Pancreas (tissue), 10 donors: ENCODE measurements at regions not wholly inside any gene's neighbourhood (a gene's known extent, or its start where the extent isn't known, plus 50 kb on each side); places are given as distances from the start of the nearest gene placed in this dataset.

ENCODE experiments used
- ATAC-seq, 4 donors: fragments of 200-7000 bp; cut with Tn5 transposase; one replicate each; pipeline versions ENCODE4 v1.8.0 to v1.9.1; 2020; ENCODE audit warnings: mild to moderate bottlenecking in 4 of 4, moderate library complexity in 4 of 4
- DNase-seq, 6 donors: peaks; one replicate each; pipeline ENCODE4 v3.0.0-alpha.2; 2020
- FAIRE-seq: peaks from 2 replicates; lab custom pipeline; 2012; peaks lifted over from hg19 to GRCh38; lab: Jason Lieb, UNC
- H3K27ac ChIP-seq, 4 donors: fragments of 200-600 bp; sonication (generic); 1 replicate in 3 of 4; 2 replicates in 1 of 4; pipeline versions ENCODE4 v1.5.0 to v1.8.0; 2020
- H3K27me3 ChIP-seq, 4 donors: fragments of 200-600 bp; one replicate each; pipeline ENCODE4 v1.8.0; 2021
- H3K36me3 ChIP-seq, 3 donors: fragments of 200-600 bp; sonication (generic) in 1 of 3; one replicate each; pipeline versions ENCODE4 v1.5.0 to v1.8.0; 2020 to 2021
- H3K4me1 ChIP-seq, 3 donors: fragments of 200-600 bp; one replicate each; pipeline ENCODE4 v1.8.0; 2021
- H3K4me3 ChIP-seq, 4 donors: fragments of 200-600 bp; sonication (generic) in 2 of 4; one replicate each; pipeline versions ENCODE4 v1.5.0 to v1.8.0; 2020 to 2021
- H3K9me3 ChIP-seq, 4 donors: fragments of 200-600 bp; one replicate each; pipeline ENCODE4 v1.8.0; 2021
- WGBS, 2 donors: extraction: QIAGEN DNeasy Blood & Tissue Kit; methylation state at CpG; one replicate each; pipeline ENCODE4 v1.1.7; 2013; 5-methylcytosine and 5-hydroxymethylcytosine counted together
- intact Hi-C, 3 donors: fragments of 100-400 bp; cut with DNase I; formaldehyde crosslinking; loops; one replicate each; pipeline versions ENCODE4 v1.11.1 to v1.14.2; 2022
- TF ChIP-seq, protein P1 (sequence below), 4 donors: fragments of 200-600 bp; sonication (generic) in 3 of 4; IDR thresholded peaks; one replicate each; pipeline versions ENCODE4 v1.5.0 to v1.8.0; 2021; ENCODE audit warnings: antibody characterized with exemption in 4 of 4
- donor health status: healthy with polysubstance abuse.
- donor health status: DM: no; HTN: no; CAD: no; lungs with moderate emphysema.
- donor health status: DM: no; HTN: no; CAD: no.
- donor health status: control.
- donor health status: control.
- donor health status: Bipolar disorder and iron deficiency.
- donor health status: DM: yes; HTN: yes; CAD: no.
- donor health status: DM: no; HTN: no; CAD: no.
- donor health status: DM: no; HTN: no; CAD: no.
- donor health status: DM: yes; HTN: yes; CAD: no.

DNA sequence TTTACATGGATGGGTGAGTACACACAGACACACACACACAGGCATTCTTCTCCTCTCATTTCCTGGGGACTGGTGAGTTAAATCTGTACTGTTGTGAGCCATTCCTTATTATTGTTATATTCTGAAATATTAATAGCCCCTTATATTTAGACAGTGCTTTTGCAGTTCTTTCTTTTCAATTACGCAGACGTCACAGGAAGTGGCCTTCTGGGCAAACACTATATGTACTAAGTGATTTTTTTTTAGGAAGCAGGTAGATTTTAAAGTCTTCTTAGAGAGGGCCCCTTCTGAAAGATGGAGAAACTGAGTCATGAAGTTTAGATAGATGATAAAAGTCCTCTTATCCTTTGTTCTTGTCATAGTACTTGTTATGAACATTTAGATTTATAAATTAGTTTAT, 1213.6 kb downstream of the VRK1 start:
- H3K27ac ChIP-seq, result no peak overlapping the region
- no peaks in the 10 kb centered on the region for H3K4me1 ChIP-seq
- TF ChIP-seq, protein P1, sequence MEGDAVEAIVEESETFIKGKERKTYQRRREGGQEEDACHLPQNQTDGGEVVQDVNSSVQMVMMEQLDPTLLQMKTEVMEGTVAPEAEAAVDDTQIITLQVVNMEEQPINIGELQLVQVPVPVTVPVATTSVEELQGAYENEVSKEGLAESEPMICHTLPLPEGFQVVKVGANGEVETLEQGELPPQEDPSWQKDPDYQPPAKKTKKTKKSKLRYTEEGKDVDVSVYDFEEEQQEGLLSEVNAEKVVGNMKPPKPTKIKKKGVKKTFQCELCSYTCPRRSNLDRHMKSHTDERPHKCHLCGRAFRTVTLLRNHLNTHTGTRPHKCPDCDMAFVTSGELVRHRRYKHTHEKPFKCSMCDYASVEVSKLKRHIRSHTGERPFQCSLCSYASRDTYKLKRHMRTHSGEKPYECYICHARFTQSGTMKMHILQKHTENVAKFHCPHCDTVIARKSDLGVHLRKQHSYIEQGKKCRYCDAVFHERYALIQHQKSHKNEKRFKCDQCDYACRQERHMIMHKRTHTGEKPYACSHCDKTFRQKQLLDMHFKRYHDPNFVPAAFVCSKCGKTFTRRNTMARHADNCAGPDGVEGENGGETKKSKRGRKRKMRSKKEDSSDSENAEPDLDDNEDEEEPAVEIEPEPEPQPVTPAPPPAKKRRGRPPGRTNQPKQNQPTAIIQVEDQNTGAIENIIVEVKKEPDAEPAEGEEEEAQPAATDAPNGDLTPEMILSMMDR (IDR thresholded peaks at IDR 0.05), result no peak
- H3K9me3 ChIP-seq, result no peaks in the 10 kb centered on the region
- FAIRE-seq (no peak), DNase-seq (no peak), ATAC-seq (no peak)
- no peaks in the 10 kb centered on the region for H3K36me3 ChIP-seq
- H3K4me3 ChIP-seq, result no peak overlapping the region
- no peaks in the 10 kb centered on the region for H3K27me3 ChIP-seq
- intact Hi-C loops, result no loop called here
- WGBS, 2 donors, result 60 to 66% methylated on average over 2 of the region's 2 CpGs

DNA sequence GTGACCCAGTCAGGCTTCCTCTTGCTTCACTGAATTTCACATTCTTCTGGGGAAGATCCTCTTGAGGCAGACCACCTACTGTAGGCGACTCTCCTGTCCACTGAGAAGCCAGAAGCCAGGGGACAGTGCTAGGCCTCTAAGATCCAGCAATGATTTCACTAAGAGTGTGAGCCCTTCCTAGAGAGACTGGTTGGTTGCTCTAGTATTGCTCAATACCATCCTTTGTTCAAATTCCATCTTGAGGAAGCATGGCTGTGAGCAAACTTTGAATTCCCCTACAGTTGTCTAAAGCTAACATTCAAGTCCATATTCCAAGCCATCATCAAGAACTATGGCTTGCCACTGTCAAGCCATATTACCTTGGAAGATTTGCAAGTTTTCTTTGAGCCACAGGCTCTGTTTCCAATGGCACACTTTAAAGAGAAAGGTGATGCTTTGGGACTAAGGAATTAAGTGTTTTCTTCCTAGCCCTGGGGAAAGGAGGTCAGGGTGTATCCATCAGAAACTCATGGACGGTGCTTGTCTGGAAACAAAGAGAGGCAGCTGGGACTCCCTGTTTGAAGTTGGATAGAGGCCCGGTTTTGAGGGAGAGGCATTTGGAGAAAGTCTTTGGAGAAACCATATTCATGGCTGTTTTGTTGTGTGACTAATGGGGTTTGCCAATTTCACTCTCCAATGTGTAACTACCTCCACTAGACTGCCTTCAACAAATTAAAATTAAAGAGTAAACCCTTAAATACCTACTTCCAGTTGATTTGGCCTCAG, 1217.9 kb downstream of the VRK1 start:
- Histone ChIP-seq H3K27ac (no peak overlapping the region), H3K27me3 (no peaks in the 10 kb centered on the region), H3K4me3 (no peak overlapping the region), H3K9me3 (no peaks in the 10 kb centered on the region), H3K36me3 (no peaks in the 10 kb centered on the region), H3K4me1 (no peaks in the 10 kb centered on the region)
- ATAC-seq (no peak), FAIRE-seq (no peak), DNase-seq (no peak)
- 73 to 82% methylated on average over 3 of the region's 3 CpGs for WGBS, 2 donors
- TF ChIP-seq, protein P1 (IDR thresholded peaks at IDR 0.05), result no peak
- intact Hi-C loops, result no loop called here

DNA sequence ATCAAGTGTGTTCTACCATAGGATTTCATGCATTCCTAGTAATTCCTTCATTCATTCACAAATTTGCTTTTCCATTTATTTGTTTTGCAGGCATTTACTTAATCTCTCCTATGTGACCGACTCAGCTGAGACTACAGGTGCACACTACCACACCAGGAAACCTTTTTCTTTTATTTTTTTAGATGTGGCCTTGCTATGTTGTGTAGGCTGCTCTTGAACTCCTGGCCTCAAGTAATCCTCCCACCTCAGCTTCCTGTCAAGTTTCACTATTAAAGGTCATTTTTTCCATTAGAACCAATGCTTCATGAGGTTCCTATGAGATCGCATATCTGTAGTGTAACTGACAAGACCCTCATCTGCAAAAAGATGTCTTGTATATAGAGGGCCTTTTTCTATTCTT, 1218.7 kb downstream of the VRK1 start:
- FAIRE-seq (no peak), ATAC-seq (no peak), DNase-seq (no peak)
- TF ChIP-seq, protein P1 (IDR thresholded peaks at IDR 0.05), result no peak
- no peaks in the 10 kb centered on the region for H3K27me3 ChIP-seq
- 46 to 49% methylated on average over 2 of the region's 2 CpGs for WGBS, 2 donors
- no peaks in the 10 kb centered on the region for H3K4me1 ChIP-seq
- intact Hi-C loops, result no loop called here
- no peak overlapping the region for H3K4me3 ChIP-seq
- H3K9me3 ChIP-seq, result no peaks in the 10 kb centered on the region
- no peaks in the 10 kb centered on the region for H3K36me3 ChIP-seq
- H3K27ac ChIP-seq, result no peak overlapping the region

DNA sequence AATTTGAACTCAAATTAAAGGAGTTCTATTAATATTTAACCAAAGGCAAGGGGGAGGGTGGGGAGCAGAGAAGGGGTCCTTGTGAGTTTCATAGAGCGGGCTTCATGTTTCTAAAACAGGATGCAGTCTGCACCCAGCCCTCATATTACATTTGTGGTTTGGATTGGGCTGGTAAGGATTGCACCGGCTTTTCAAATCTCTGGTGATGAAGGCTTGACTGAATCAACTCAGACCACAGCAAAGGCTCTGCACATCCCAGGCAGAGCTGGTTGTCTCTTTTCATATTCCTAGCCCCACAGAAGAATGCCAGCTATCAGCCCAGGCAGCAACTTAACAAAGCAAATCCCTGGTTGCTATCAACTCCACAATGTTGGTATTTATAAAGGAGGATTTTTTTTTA, 1221.4 kb downstream of the VRK1 start:
- no peak for DNase-seq
- TF ChIP-seq, protein P1 (IDR thresholded peaks at IDR 0.05), result no peak
- intact Hi-C loops, result no loop called here
- FAIRE-seq, result no peak
- H3K4me1 ChIP-seq, result no peaks in the 10 kb centered on the region
- H3K36me3 ChIP-seq, result no peaks in the 10 kb centered on the region
- WGBS, 2 donors, result 72 to 76% methylated on average over 2 of the region's 2 CpGs
- no peak overlapping the region for H3K4me3 ChIP-seq
- no peaks in the 10 kb centered on the region for H3K9me3 ChIP-seq
- no peak overlapping the region for H3K27ac ChIP-seq
- ATAC-seq, result no peak
- no peaks in the 10 kb centered on the region for H3K27me3 ChIP-seq
